22Rv1 (cell line): ENCODE measurements at regions not wholly inside any gene's neighbourhood (a gene's known extent, or its start where the extent isn't known, plus 50 kb on each side); places are given as distances from the start of the nearest gene placed in this dataset.

ENCODE experiments used
- H3K27ac ChIP-seq: fragments of 450-650 bp; 2 replicates; pipeline ENCODE4 v1.5.1; 2017
- ZFX ChIP-seq: fragments of 450-650 bp; IDR thresholded peaks from 2 replicates; pipeline ENCODE4 v1.6.1; 2017; ENCODE audit warnings: antibody characterized with exemption, borderline replicate concordance
- TF ChIP-seq, protein P1 (sequence below): fragments of 450-650 bp; IDR thresholded peaks from 2 replicates; pipeline ENCODE4 v1.5.1; 2017; ENCODE audit warnings: mild to moderate bottlenecking

DNA sequence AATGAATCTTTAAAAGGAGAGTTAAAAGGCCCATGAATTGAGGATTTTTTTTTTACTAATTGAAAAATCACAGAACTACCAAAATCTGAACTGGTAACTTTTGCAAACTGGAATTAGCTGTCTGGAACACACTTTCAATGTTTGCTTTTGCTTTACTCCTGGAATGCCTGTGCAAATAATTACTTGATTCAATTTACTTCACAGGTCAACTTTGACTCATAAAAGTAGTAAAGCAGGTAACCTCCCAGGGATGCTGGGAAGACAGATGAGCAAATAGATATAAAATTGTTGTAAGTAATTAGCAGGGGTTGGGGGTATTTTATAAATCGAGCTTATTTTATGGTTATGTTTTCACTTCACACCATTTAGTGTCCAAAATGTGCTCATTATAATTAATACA lies 398.3 kb upstream of the HNRNPA3 start:
- H3K27ac ChIP-seq: no peak overlapping the region
- TF ChIP-seq, protein P1, sequence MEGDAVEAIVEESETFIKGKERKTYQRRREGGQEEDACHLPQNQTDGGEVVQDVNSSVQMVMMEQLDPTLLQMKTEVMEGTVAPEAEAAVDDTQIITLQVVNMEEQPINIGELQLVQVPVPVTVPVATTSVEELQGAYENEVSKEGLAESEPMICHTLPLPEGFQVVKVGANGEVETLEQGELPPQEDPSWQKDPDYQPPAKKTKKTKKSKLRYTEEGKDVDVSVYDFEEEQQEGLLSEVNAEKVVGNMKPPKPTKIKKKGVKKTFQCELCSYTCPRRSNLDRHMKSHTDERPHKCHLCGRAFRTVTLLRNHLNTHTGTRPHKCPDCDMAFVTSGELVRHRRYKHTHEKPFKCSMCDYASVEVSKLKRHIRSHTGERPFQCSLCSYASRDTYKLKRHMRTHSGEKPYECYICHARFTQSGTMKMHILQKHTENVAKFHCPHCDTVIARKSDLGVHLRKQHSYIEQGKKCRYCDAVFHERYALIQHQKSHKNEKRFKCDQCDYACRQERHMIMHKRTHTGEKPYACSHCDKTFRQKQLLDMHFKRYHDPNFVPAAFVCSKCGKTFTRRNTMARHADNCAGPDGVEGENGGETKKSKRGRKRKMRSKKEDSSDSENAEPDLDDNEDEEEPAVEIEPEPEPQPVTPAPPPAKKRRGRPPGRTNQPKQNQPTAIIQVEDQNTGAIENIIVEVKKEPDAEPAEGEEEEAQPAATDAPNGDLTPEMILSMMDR: no peak
- TF ChIP-seq ZFX: no peak

- TF ChIP-seq ZFX: no peak
- TF ChIP-seq, protein P1: peak; percentile 64
- no peak overlapping the region for H3K27ac ChIP-seq
These were observed 397.7 kb upstream of the HNRNPA3 start for GRCh38 chr2:176814740-176815367.

DNA sequence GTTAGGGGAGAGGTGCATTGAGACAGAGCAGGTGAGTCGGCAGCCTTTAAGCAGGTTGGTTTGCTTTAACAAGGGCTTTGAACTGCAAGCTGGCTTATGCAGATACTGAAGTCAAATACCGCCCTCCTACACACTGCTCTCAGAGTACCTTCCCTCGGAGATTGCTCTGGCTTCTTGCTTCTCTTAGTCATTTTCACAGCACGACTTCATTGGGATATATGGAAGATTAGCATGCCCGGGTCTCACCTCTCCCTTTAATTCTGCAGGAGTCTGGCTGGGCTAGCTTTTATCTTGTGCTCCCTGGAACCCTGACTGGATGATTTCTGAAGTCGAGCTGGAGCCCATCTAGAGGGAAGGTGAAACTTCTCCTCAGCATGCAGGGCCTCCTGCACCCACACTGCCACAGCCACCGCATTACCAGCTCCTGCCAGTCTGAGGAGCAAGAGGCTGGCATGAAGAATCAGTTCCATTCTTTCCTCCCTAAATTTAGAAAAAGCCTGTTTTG lies 395.5 kb upstream of the HNRNPA3 start:
- TF ChIP-seq, protein P1: no peak
- TF ChIP-seq ZFX: no peak
- H3K27ac ChIP-seq: no peak overlapping the region

- TF ChIP-seq ZFX: no peak
- TF ChIP-seq, protein P1: no peak
- H3K27ac ChIP-seq: no peak overlapping the region
These were observed 394.5 kb upstream of the HNRNPA3 start for GRCh38 chr2:176818076-176818475.

- no peak overlapping the region for H3K27ac ChIP-seq
- TF ChIP-seq ZFX: no peak
- TF ChIP-seq, protein P1: no peak
These were observed 394.0 kb upstream of the HNRNPA3 start for GRCh38 chr2:176818617-176819016.

- H3K27ac ChIP-seq: no peak overlapping the region
- TF ChIP-seq, protein P1: no peak
- no peak for TF ChIP-seq ZFX
These were observed 393.3 kb upstream of the HNRNPA3 start for GRCh38 chr2:176819306-176819705.

DNA sequence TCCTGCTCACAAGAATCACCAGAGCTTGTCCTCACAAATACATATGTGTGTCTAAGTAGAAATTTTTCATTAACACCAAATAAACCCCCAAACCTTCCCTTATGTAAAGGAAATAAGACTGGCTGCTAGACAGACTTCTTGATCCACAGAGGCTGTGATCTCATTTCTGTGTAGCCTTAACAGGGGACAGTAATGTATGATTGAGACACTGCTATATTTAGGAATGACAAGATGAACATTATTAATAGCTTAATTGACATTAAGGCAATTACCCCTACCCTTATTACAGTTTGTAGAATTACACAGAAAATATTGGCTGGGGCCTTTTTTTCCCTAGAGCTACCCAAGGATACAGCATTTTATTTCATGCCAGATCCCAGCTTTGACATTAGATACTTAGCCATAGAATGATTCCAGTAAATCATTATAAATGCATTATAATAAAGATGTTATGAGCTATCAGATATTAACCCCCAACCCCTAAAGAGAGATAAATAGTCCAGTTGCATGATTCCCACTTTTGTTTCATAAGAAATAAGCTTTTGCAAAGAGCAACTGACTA lies 392.1 kb upstream of the HNRNPA3 start:
- TF ChIP-seq ZFX: no peak
- TF ChIP-seq, protein P1: no peak
- no peak overlapping the region for H3K27ac ChIP-seq
